Smooth muscle cell (in vitro differentiated cells): ENCODE measurements at regions not wholly inside any gene's neighbourhood (a gene's known extent, or its start where the extent isn't known, plus 50 kb on each side); places are given as distances from the start of the nearest gene placed in this dataset.

Experiments
- DNase-seq: peaks from one replicate; lab custom pipeline; 2025; ENCODE audit not compliant: unreplicated experiment; lab: John Stamatoyannopoulos, UW
- H2AFZ ChIP-seq: fragments of 200-600 bp; sonication (generic); 2 replicates; pipeline ENCODE4 v1.6.0; 2016; ENCODE audit warnings: antibody characterized with exemption, low read depth, mild to moderate bottlenecking
- H3F3A ChIP-seq: fragments of 200-600 bp; sonication (generic); 2 replicates; pipeline ENCODE4 v1.6.0; 2017; ENCODE audit warnings: antibody characterized with exemption, low read depth
- H3K27ac ChIP-seq: fragments of 200-600 bp; sonication (generic); 2 replicates; pipeline ENCODE4 v1.5.1; 2016; ENCODE audit warnings: low read depth, mild to moderate bottlenecking
- H3K27me3 ChIP-seq: fragments of 200-600 bp; sonication (generic); 2 replicates; pipeline ENCODE4 v1.6.1; 2016; ENCODE audit warnings: low read depth, mild to moderate bottlenecking
- H3K36me3 ChIP-seq: fragments of 200-600 bp; sonication (generic); 2 replicates; pipeline ENCODE4 v1.5.1; 2016; ENCODE audit warnings: low read depth
- H3K4me1 ChIP-seq: fragments of 200-600 bp; sonication (generic); 2 replicates; pipeline ENCODE4 v1.5.1; 2016; ENCODE audit warnings: low read depth
- H3K4me2 ChIP-seq: fragments of 200-600 bp; sonication (generic); 2 replicates; pipeline ENCODE4 v1.6.0; 2016; ENCODE audit warnings: mild to moderate bottlenecking
- H3K4me3 ChIP-seq: fragments of 200-600 bp; sonication (generic); 2 replicates; pipeline ENCODE4 v1.5.1; 2016; ENCODE audit warnings: mild to moderate bottlenecking
- H3K79me2 ChIP-seq: fragments of 200-600 bp; sonication (generic); 2 replicates; pipeline ENCODE4 v1.6.0; 2016; ENCODE audit warnings: low read depth, mild to moderate bottlenecking
- H3K9ac ChIP-seq: fragments of 200-600 bp; sonication (generic); 2 replicates; pipeline ENCODE4 v1.6.0; 2016; ENCODE audit warnings: low read depth
- H3K9me3 ChIP-seq: fragments of 200-600 bp; sonication (generic); replicated peaks from 2 replicates; pipeline ENCODE4 v1.5.1; 2016; ENCODE audit warnings: low read depth
- H4K20me1 ChIP-seq: fragments of 200-600 bp; sonication (generic); 2 replicates; pipeline ENCODE4 v1.6.0; 2016; ENCODE audit warnings: low read depth
- WGBS: methylation state at CpG from one replicate; pipeline ENCODE4 v1.1.7; 2016; ENCODE audit warnings: low lambda C conversion rate; 5-methylcytosine and 5-hydroxymethylcytosine counted together
- TF ChIP-seq, protein P1 (sequence below): fragments of 200-600 bp; sonication (generic); IDR thresholded peaks from 2 replicates; pipeline ENCODE4 v1.5.1; 2017; ENCODE audit warnings: borderline replicate concordance, mild to moderate bottlenecking, antibody characterized with exemption; ENCODE audit not compliant: insufficient read depth, poor library complexity, severe bottlenecking

DNA sequence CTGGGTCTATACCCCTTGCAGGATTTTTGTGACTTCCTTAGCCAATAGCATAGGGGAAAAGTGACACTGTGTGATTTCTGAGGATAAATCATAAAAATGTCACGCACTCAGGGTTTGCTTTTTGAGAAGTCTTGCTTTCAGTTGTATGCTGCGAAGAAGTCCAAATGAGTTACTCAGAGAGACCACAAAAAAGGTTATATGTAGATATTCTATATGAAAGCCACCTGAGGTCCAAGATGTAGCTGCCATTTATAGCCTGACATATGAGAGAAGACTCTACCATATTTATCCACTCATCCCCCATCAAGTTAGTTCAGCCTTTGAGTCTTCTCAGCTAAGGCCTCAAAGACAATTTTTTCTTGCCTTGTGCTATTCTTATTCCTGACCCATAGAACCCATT, 488.3 kb upstream of the MAP2 start:
- H4K20me1 ChIP-seq, result no peaks in the 10 kb centered on the region
- H3K9me3 ChIP-seq, result no peaks in the 10 kb centered on the region
- no peaks in the 10 kb centered on the region for H3K36me3 ChIP-seq
- DNase-seq, result no peak
- H2AFZ ChIP-seq, result no peak overlapping the region
- WGBS, result 50% methylated on average over 2 of the region's 2 CpGs
- no peak overlapping the region for H3K4me3 ChIP-seq
- no peaks in the 10 kb centered on the region for H3K79me2 ChIP-seq
- no peaks in the 10 kb centered on the region for H3K4me1 ChIP-seq
- no peaks in the 10 kb centered on the region for H3K27me3 ChIP-seq
- H3K4me2 ChIP-seq, result no peak overlapping the region
- no peak overlapping the region for H3K9ac ChIP-seq
- TF ChIP-seq, protein P1, sequence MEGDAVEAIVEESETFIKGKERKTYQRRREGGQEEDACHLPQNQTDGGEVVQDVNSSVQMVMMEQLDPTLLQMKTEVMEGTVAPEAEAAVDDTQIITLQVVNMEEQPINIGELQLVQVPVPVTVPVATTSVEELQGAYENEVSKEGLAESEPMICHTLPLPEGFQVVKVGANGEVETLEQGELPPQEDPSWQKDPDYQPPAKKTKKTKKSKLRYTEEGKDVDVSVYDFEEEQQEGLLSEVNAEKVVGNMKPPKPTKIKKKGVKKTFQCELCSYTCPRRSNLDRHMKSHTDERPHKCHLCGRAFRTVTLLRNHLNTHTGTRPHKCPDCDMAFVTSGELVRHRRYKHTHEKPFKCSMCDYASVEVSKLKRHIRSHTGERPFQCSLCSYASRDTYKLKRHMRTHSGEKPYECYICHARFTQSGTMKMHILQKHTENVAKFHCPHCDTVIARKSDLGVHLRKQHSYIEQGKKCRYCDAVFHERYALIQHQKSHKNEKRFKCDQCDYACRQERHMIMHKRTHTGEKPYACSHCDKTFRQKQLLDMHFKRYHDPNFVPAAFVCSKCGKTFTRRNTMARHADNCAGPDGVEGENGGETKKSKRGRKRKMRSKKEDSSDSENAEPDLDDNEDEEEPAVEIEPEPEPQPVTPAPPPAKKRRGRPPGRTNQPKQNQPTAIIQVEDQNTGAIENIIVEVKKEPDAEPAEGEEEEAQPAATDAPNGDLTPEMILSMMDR, result no peak
- H3F3A ChIP-seq, result no peaks in the 10 kb centered on the region
- H3K27ac ChIP-seq, result no peak overlapping the region

DNA sequence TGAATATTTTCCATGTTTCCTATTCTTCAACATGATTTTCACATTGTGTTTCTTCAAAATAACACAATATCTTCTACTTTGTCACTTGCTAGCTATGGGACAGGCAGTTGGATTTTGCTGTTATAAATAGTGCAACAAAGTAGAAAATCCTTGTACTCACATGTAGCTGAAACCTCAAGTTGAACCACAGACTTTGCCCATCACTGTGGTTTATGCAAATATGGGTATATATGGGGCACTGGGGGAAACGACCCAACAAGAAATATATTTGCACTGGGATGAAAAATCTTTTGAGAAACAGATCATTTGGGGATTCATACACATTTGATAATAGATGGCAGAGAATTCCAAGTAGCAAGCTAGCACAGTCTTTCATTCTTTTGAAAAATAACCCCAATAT, 486.3 kb upstream of the MAP2 start:
- Histone ChIP-seq H4K20me1 (no peaks in the 10 kb centered on the region), H3K79me2 (no peaks in the 10 kb centered on the region), H3K27ac (no peak overlapping the region), H3K9me3 (no peaks in the 10 kb centered on the region), H3F3A (no peaks in the 10 kb centered on the region), H3K4me2 (no peak overlapping the region), H3K4me1 (no peaks in the 10 kb centered on the region), H3K27me3 (no peaks in the 10 kb centered on the region), H3K9ac (no peak overlapping the region), H2AFZ (no peak overlapping the region), H3K4me3 (no peak overlapping the region), H3K36me3 (no peaks in the 10 kb centered on the region)
- DNase-seq, result no peak
- TF ChIP-seq, protein P1, result no peak
- 78% methylated on average over 1 of the region's 1 CpG for WGBS

DNA sequence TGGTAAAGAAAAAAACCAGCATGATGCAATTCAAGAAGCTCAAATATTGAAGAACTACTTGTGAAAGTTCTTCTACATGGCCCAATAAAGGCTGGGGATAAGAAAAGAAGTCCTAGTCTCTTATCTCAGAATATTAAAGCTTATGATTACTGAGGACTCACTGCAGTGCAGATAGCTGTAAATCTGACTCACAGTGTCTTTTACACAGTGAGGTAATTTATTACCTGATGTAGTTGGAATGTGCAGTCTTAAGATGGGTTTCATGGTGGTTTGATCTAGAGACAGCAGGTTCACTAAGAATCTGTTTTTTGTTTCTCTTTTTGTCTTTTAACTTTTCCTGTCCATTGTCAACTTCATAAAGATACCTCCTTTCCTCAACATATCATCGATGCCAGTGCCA, 484.0 kb upstream of the MAP2 start:
- Histone ChIP-seq H3K27me3 (no peaks in the 10 kb centered on the region), H3K4me2 (peak overlapping the region; percentile 12), H3K36me3 (no peaks in the 10 kb centered on the region), H3K79me2 (no peaks in the 10 kb centered on the region), H3K4me1 (no peaks in the 10 kb centered on the region), H3K9ac (peak overlapping the region; percentile 50), H3K4me3 (no peak overlapping the region), H3K27ac (peak overlapping the region; percentile 89), H4K20me1 (no peaks in the 10 kb centered on the region), H2AFZ (no peak overlapping the region), H3K9me3 (no peaks in the 10 kb centered on the region), H3F3A (no peaks in the 10 kb centered on the region)
- WGBS, result 55% methylated on average over 1 of the region's 1 CpG
- DNase-seq, result no peak
- TF ChIP-seq, protein P1, result no peak

DNA sequence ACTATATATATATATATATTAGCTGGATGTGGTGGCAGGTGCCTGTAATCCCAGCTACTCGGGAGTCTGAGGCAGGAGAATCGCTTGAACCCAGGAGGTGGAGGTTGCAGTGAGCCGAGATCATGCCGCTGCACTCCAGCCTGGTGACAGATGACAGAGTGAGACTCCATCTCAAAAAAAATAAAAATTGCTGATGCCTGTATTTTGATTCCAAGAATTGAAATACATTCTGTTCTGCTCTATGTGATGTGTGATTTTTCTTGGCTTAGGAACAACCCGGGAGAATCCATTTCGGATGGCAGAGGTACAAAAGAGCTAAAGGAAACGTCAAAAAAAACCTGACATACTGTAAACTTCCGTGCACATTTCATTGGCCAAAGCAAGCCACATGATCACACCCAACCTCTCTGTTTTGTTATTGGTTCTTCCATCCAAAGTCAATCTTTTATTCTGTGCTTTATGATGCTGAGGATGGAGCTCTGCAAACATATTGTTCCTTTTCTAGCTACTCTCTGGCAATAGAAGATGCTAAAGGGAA, 478.1 kb upstream of the MAP2 start:
- no peaks in the 10 kb centered on the region for H3K4me1 ChIP-seq
- no peaks in the 10 kb centered on the region for H3K9me3 ChIP-seq
- H3F3A ChIP-seq, result no peaks in the 10 kb centered on the region
- H4K20me1 ChIP-seq, result no peaks in the 10 kb centered on the region
- no peaks in the 10 kb centered on the region for H3K36me3 ChIP-seq
- no peaks in the 10 kb centered on the region for H3K79me2 ChIP-seq
- TF ChIP-seq, protein P1, result no peak
- H3K9ac ChIP-seq, result no peak overlapping the region
- H3K27me3 ChIP-seq, result no peaks in the 10 kb centered on the region
- DNase-seq, result no peak
- H3K27ac ChIP-seq, result no peak overlapping the region
- 77% methylated on average over 8 of the region's 8 CpGs for WGBS
- H2AFZ ChIP-seq, result no peak overlapping the region
- H3K4me3 ChIP-seq, result no peak overlapping the region
- H3K4me2 ChIP-seq, result no peak overlapping the region
